Fibroblast of peridontal ligament (primary cell): ENCODE measurements at regions not wholly inside any gene's neighbourhood (a gene's known extent, or its start where the extent isn't known, plus 50 kb on each side); places are given as distances from the start of the nearest gene placed in this dataset.

Experiments
- DNase-seq: peaks from one replicate; pipeline ENCODE4 v3.0.0-alpha.2; 2010; ENCODE audit errors: extremely low read depth

GRCh38 chr2:147711031-147711430 is 133.8 kb upstream of the ACVR2A start:
- DNase-seq = no peak

GRCh38 chr2:147709655-147710054 is 135.2 kb upstream of the ACVR2A start:
- DNase-seq = no peak

GRCh38 chr2:147703171-147703570 is 141.7 kb upstream of the ACVR2A start:
- DNase-seq = no peak

GRCh38 chr2:147698166-147698565 is 146.7 kb upstream of the ACVR2A start:
- no peak for DNase-seq

GRCh38 chr2:147696426-147696825 is 148.4 kb upstream of the ACVR2A start:
- no peak for DNase-seq

GRCh38 chr2:147689220-147689909 is 155.5 kb upstream of the ACVR2A start:
- DNase-seq = no peak

GRCh38 chr2:147688242-147688641 is 156.6 kb upstream of the ACVR2A start:
- no peak for DNase-seq

- DNase-seq = no peak
These were observed 158.5 kb upstream of the ACVR2A start for GRCh38 chr2:147686365-147686764.

- no peak for DNase-seq
These were observed 159.9 kb upstream of the ACVR2A start for GRCh38 chr2:147684903-147685302.

- DNase-seq = no peak
These were observed 161.4 kb upstream of the ACVR2A start for GRCh38 chr2:147683380-147683779.

GRCh38 chr2:147681093-147681492 is 163.7 kb upstream of the ACVR2A start:
- DNase-seq = no peak

- no peak for DNase-seq
These were observed 164.8 kb upstream of the ACVR2A start for GRCh38 chr2:147679955-147680531.

GRCh38 chr2:147679191-147679954 is 165.5 kb upstream of the ACVR2A start:
- DNase-seq = no peak

- DNase-seq = no peak
These were observed 179.7 kb upstream of the ACVR2A start for GRCh38 chr2:147665105-147665504.

GRCh38 chr2:147663962-147664361 is 180.9 kb upstream of the ACVR2A start:
- no peak for DNase-seq

GRCh38 chr2:147663153-147663961 is 181.5 kb upstream of the ACVR2A start:
- DNase-seq = no peak

GRCh38 chr2:147662221-147662620 is 182.6 kb upstream of the ACVR2A start:
- DNase-seq = no peak

GRCh38 chr2:147660680-147661079 is 184.1 kb upstream of the ACVR2A start:
- no peak for DNase-seq

- DNase-seq = peak; percentile 14
These were observed 185.8 kb upstream of the ACVR2A start for GRCh38 chr2:147659051-147659450.

GRCh38 chr2:147657086-147658000 is 187.5 kb upstream of the ACVR2A start:
- DNase-seq = no peak

GRCh38 chr2:147649998-147650397 is 194.8 kb upstream of the ACVR2A start:
- DNase-seq = no peak
